ENCODE measurements at regions not wholly inside any gene's neighbourhood (a gene's known extent, or its start where the extent isn't known, plus 50 kb on each side); places are given as distances from the start of the nearest gene placed in this dataset.

DNA sequence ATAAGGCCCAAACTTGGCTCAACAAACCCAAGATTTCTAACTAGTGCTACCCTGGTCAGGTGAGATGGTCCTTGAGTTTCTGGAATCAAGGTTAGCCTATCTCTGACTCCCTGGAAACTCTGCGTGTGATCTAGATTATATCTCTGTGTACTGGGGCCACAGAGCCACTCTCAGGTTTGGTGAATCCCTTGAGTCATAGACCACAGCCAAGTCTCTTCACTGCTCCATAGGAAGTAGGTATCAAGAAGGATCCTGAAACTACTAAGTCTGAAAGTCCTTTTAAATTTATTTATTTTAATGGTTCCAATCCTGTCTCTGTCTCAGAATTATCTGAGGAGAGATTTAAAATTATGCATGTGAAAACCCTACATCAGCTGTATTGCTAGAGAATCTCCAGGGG is 99.1 kb downstream of the TUSC7 start:
- DNase-seq (ENCODE audit: low read depth), result no peak
- H3K4me3 ChIP-seq (ENCODE audit: low read depth, low read length), result no peak overlapping the region
- TF ChIP-seq, protein P1, sequence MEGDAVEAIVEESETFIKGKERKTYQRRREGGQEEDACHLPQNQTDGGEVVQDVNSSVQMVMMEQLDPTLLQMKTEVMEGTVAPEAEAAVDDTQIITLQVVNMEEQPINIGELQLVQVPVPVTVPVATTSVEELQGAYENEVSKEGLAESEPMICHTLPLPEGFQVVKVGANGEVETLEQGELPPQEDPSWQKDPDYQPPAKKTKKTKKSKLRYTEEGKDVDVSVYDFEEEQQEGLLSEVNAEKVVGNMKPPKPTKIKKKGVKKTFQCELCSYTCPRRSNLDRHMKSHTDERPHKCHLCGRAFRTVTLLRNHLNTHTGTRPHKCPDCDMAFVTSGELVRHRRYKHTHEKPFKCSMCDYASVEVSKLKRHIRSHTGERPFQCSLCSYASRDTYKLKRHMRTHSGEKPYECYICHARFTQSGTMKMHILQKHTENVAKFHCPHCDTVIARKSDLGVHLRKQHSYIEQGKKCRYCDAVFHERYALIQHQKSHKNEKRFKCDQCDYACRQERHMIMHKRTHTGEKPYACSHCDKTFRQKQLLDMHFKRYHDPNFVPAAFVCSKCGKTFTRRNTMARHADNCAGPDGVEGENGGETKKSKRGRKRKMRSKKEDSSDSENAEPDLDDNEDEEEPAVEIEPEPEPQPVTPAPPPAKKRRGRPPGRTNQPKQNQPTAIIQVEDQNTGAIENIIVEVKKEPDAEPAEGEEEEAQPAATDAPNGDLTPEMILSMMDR (conservative IDR thresholded peaks at IDR 0.05; ENCODE audit: low read depth, low read length), result no peak

DNA sequence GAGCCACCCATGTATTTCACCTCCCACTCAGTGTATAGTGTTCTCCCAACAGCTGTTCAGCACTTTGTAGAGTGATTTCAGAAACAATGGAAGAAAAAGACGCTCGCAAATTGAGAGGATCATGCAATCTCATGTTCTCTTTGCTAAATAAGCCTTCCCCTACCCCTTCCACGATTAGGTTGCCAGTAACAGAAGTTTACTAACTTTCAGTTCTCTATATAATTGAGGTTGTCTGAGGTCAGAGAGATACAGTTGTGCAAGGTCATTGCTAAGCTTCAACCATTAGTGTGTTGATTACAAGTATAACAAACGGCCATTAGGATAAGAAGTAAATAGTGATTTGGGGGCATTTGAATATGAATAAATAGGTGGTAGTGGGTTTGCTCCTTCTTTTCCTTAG is 99.6 kb downstream of the TUSC7 start:
- no peak for DNase-seq (ENCODE audit: low read depth)
- no peak overlapping the region for H3K4me3 ChIP-seq (ENCODE audit: low read depth, low read length)
- TF ChIP-seq, protein P1 (conservative IDR thresholded peaks at IDR 0.05; ENCODE audit: low read depth, low read length), result no peak

DNA sequence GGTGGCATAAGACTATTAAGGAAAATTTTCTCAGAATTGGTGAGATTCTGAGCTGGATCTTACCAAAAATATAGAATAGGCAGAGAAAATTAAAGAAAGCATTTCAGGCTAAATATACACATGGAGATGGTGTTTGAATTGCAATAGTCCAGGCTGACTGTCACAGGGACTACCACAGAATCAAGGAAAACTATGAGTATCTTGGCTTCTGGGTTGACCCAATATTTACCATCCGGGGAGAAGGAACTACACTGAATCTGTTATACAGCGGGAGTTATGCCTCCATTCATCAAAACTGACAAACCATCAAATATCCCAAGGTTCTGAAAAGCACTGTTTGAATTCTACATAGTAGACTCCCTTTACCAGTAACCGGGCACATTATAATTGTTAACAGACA is 102.2 kb downstream of the TUSC7 start:
- no peak overlapping the region for H3K4me3 ChIP-seq (ENCODE audit: low read depth, low read length)
- TF ChIP-seq, protein P1 (conservative IDR thresholded peaks at IDR 0.05; ENCODE audit: low read depth, low read length), result no peak
- no peak for DNase-seq (ENCODE audit: low read depth)

DNA sequence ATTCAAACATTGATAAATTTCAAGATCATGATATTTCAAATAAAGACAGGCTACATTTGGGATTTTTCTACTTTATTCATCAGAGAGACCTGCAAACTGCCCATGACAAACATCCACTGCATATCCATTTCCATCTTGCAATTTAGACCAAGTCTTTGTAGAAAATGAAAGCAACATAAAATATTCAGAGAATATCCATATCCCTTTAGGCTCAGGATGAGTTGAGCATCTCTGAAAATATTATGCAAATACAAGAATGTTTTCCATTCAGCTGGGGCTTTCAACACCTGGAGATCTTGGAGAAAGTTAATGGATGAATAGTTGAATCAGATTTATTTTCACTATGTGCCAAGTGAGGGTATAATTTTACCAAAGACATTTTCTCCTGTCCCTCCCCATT is 103.4 kb downstream of the TUSC7 start:
- TF ChIP-seq, protein P1 (conservative IDR thresholded peaks at IDR 0.05; ENCODE audit: low read depth, low read length), result no peak
- no peak overlapping the region for H3K4me3 ChIP-seq (ENCODE audit: low read depth, low read length)
- no peak for DNase-seq (ENCODE audit: low read depth)

DNA sequence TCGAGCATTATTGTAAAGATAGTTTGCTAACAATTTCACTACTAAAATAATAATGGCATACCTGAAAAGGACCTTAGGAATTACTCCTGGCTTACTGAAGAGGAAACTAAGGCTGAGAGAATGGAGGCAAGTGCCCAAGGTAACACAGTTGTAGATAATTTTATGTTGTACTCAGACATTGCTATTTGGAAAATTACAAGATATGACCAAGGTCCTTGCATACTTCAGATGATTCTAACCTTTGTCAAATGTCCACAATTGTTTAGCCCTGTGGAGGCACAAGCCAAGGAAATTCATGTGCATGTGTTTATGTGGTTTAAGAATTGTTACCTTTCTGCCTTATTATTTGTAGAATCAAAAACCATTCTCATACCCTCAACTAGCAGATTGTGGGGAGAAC is 105.7 kb downstream of the TUSC7 start:
- no peak for DNase-seq (ENCODE audit: low read depth)
- no peak overlapping the region for H3K4me3 ChIP-seq (ENCODE audit: low read depth, low read length)
- TF ChIP-seq, protein P1 (conservative IDR thresholded peaks at IDR 0.05; ENCODE audit: low read depth, low read length), result no peak

DNA sequence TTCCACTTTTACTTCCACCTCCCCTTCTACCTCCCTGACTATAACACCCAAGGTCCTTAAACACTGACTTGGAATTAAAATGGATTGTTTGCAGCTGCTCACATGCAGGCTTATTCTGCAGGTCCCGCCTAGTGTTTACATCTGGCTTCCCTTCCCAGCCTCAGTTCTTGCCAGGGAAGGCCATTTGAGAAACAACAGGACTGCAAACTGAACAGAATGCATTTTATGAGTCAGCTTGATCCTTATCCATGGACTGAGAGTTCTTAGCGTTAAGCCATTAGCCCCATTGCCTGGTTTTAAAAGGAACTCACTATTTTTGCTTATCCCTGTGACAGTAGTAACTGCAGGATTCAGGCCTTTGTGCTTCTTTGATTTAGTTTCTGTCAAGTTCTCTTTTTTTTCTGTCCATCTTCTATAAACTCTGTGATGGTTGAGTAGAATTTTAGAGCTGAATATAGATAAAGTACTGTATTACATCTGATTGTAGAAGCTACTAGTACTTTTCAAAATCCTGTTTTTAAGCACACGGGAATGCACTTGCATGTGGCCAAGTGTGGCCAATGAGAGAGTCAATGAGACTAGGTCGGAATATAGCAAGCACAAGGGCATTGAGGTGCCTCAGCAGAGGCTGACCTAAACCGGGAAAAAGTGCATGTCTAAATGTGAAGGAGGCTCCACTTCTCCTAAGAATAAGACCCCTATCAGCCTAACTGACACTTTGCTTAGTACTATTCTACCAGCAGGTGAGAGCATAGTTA is 106.4 kb downstream of the TUSC7 start:
- DNase-seq (ENCODE audit: low read depth), result no peak
- TF ChIP-seq, protein P1 (conservative IDR thresholded peaks at IDR 0.05; ENCODE audit: low read depth, low read length), result no peak
- H3K4me3 ChIP-seq (ENCODE audit: low read depth, low read length), result no peak overlapping the region

DNA sequence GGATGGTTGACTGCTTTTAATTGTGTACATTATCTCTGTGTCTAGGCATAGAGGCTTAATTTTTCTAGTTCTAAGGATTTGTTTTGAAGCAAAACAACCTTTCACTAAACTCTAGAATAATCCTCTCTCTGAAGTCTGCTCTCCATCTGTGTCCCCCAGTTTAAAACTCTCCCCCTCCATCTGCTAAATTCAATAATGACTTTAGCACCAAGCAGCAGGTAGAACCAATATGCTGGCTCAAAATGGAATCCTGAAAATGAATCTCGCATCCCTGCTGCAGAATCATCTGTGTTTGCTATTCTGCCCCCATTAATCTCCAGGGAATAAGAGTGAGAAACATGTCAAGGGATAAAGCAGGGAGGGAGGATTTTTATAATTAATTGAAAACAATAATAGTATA is 111.8 kb downstream of the TUSC7 start:
- TF ChIP-seq, protein P1 (conservative IDR thresholded peaks at IDR 0.05; ENCODE audit: low read depth, low read length), result no peak
- no peak overlapping the region for H3K4me3 ChIP-seq (ENCODE audit: low read depth, low read length)

More for the DNA sequence above, 111.8 kb downstream of the TUSC7 start:
- no peak for DNase-seq (ENCODE audit: low read depth)

All from choroid plexus epithelial cell (primary cell).